H9 (cell line): ENCODE measurements at regions not wholly inside any gene's neighbourhood (a gene's known extent, or its start where the extent isn't known, plus 50 kb on each side); places are given as distances from the start of the nearest gene placed in this dataset.

Source experiments
- DNase-seq: peaks from one replicate; pipeline ENCODE4 v3.0.0-alpha.2; 2017
- H2AFZ ChIP-seq: one replicate; pipeline ENCODE4 v1.6.1; 2013; ENCODE audit warnings: mild to moderate bottlenecking, low read length, control low read depth, moderate library complexity
- H2AK5ac ChIP-seq: 2 replicates; pipeline ENCODE4 v1.6.1; 2013; ENCODE audit warnings: low read length, control low read depth, mixed read lengths; ENCODE audit not compliant: insufficient read length
- H2BK120ac ChIP-seq: one replicate; pipeline ENCODE4 v1.6.1; 2013; ENCODE audit warnings: low read depth, mild to moderate bottlenecking, low read length, control low read depth, inconsistent platforms; ENCODE audit not compliant: poor library complexity, severe bottlenecking
- H2BK12ac ChIP-seq: 2 replicates; pipeline ENCODE4 v1.6.1; 2013; ENCODE audit warnings: low read length, control low read depth, mixed read lengths, low read depth; ENCODE audit not compliant: insufficient read length
- H2BK15ac ChIP-seq: 2 replicates; pipeline ENCODE4 v1.6.1; 2013; ENCODE audit warnings: low read depth, low read length, control low read depth
- H2BK20ac ChIP-seq: one replicate; pipeline ENCODE4 v1.6.1; 2013; ENCODE audit warnings: low read depth, mild to moderate bottlenecking, low read length, control low read depth, inconsistent platforms; ENCODE audit not compliant: poor library complexity, severe bottlenecking
- H2BK5ac ChIP-seq: 2 replicates; pipeline ENCODE4 v1.6.1; 2013; ENCODE audit warnings: low read length, control low read depth, mixed read lengths; ENCODE audit not compliant: insufficient read length
- H3K14ac ChIP-seq: 2 replicates; pipeline ENCODE4 v1.6.1; 2013; ENCODE audit warnings: low read length, control low read depth; ENCODE audit not compliant: insufficient read depth
- H3K18ac ChIP-seq: 2 replicates; pipeline ENCODE4 v1.6.1; 2013; ENCODE audit warnings: low read depth, mild to moderate bottlenecking, mixed read lengths, low read length, control low read depth; ENCODE audit not compliant: insufficient read length
- H3K23ac ChIP-seq: 2 replicates; pipeline ENCODE4 v1.6.1; 2013; ENCODE audit warnings: low read length, control low read depth, mixed read lengths, low read depth; ENCODE audit not compliant: insufficient read length
- H3K23me2 ChIP-seq: 2 replicates; pipeline ENCODE4 v1.6.1; 2013; ENCODE audit warnings: low read depth, mild to moderate bottlenecking, mixed read lengths, low read length, control low read depth; ENCODE audit not compliant: insufficient read length, poor library complexity, severe bottlenecking
- H3K27ac ChIP-seq: 2 replicates; pipeline ENCODE4 v1.5.1; 2013; ENCODE audit warnings: low read length, control low read depth, mixed read lengths, low read depth; ENCODE audit not compliant: insufficient read length
- H3K27me3 ChIP-seq: 2 replicates; pipeline ENCODE4 v1.6.1; 2013; ENCODE audit warnings: low read length, control low read depth, inconsistent platforms; ENCODE audit not compliant: insufficient read depth
- H3K4ac ChIP-seq: 2 replicates; pipeline ENCODE4 v1.6.1; 2013; ENCODE audit warnings: low read depth, mild to moderate bottlenecking, control low read depth, inconsistent platforms, low read length, moderate library complexity
- H3K4me1 ChIP-seq: 2 replicates; pipeline ENCODE4 v1.6.1; 2013; ENCODE audit warnings: low read length, control low read depth, inconsistent platforms; ENCODE audit not compliant: insufficient read depth
- H3K4me2 ChIP-seq: 2 replicates; pipeline ENCODE4 v1.6.1; 2013; ENCODE audit warnings: low read length, control low read depth, mixed read lengths; ENCODE audit not compliant: insufficient read length, insufficient read depth
- H3K56ac ChIP-seq: 2 replicates; pipeline ENCODE4 v1.6.1; 2013; ENCODE audit warnings: low read depth, mild to moderate bottlenecking, mixed read lengths, low read length, control low read depth; ENCODE audit not compliant: insufficient read length
- H3K79me1 ChIP-seq: 2 replicates; pipeline ENCODE4 v1.6.1; 2013; ENCODE audit warnings: low read depth, mild to moderate bottlenecking, moderate library complexity, low read length, control low read depth, inconsistent platforms; ENCODE audit not compliant: insufficient read depth, poor library complexity, severe bottlenecking
- H3K79me2 ChIP-seq: 2 replicates; pipeline ENCODE4 v1.6.1; 2013; ENCODE audit warnings: low read length, control low read depth, inconsistent platforms; ENCODE audit not compliant: insufficient read depth
- H3K9ac ChIP-seq: 2 replicates; pipeline ENCODE4 v1.6.1; 2013; ENCODE audit warnings: low read length, control low read depth, mixed read lengths; ENCODE audit not compliant: insufficient read length; ENCODE audit errors: extremely low read depth
- H3K9me3 ChIP-seq: one replicate; pipeline ENCODE4 v1.6.1; 2013; ENCODE audit warnings: low read depth, low read length, inconsistent platforms; ENCODE audit not compliant: control insufficient read depth
- H3T11ph ChIP-seq: one replicate; pipeline ENCODE4 v1.6.1; 2013; ENCODE audit warnings: mild to moderate bottlenecking, low read length, control low read depth, inconsistent platforms
- H4K20me1 ChIP-seq: one replicate; pipeline ENCODE4 v1.6.1; 2013; ENCODE audit not compliant: control insufficient read depth, insufficient read length, insufficient read depth
- H4K5ac ChIP-seq: 2 replicates; pipeline ENCODE4 v1.6.1; 2013; ENCODE audit warnings: low read depth, mild to moderate bottlenecking, mixed read lengths, low read length, control low read depth; ENCODE audit not compliant: insufficient read length
- H4K8ac ChIP-seq: replicated peaks from 2 replicates; pipeline ENCODE4 v1.6.1; 2013; ENCODE audit warnings: low read length, control low read depth, mixed read lengths, low read depth; ENCODE audit not compliant: insufficient read length
- H4K91ac ChIP-seq: 2 replicates; pipeline ENCODE4 v1.6.1; 2013; ENCODE audit warnings: low read depth, mild to moderate bottlenecking, moderate library complexity, mixed read lengths, low read length, control low read depth; ENCODE audit not compliant: insufficient read length
- H3K27ac Mint-ChIP-seq, 3 experiments: 2 replicates in 2 of 3; 3 replicates in 1 of 3; pipeline ENCODE4 v1.8.0; 2020 to 2021; ENCODE audit warnings: mixed read lengths in 3 of 3, mild to moderate bottlenecking in 1 of 3, moderate library complexity in 1 of 3
- H3K27me3 Mint-ChIP-seq: 2 replicates; pipeline ENCODE4 v1.8.0; 2021; ENCODE audit warnings: low read depth, mild to moderate bottlenecking, moderate library complexity, mixed read lengths
- H3K36me3 Mint-ChIP-seq, 3 experiments: 2 replicates in 2 of 3; 3 replicates in 1 of 3; pipeline ENCODE4 v1.8.0; 2020 to 2021; ENCODE audit warnings: low read depth in 3 of 3, mixed read lengths in 3 of 3; ENCODE audit not compliant: insufficient read depth in 1 of 3
- H3K4me1 Mint-ChIP-seq, 2 experiments: 2 replicates each; pipeline ENCODE4 v1.8.0; 2020; ENCODE audit warnings: mixed read lengths in 2 of 2
- H3K4me3 Mint-ChIP-seq, 2 experiments: 2 replicates in 1 of 2; 3 replicates in 1 of 2; pipeline ENCODE4 v1.8.0; 2020 to 2021; ENCODE audit warnings: mild to moderate bottlenecking in 2 of 2, mixed read lengths in 2 of 2, moderate library complexity in 1 of 2
- H3K9me3 Mint-ChIP-seq, 2 experiments: 2 replicates in 1 of 2; 3 replicates in 1 of 2; pipeline ENCODE4 v1.8.0; 2020; ENCODE audit warnings: mild to moderate bottlenecking in 2 of 2, mixed read lengths in 2 of 2, moderate library complexity in 1 of 2
- CTCF ChIP-seq: fragments of 200-600 bp; sonication (generic); conservative IDR thresholded peaks from 3 replicates; pipeline ENCODE4 v1.8.0; 2021; ENCODE audit warnings: antibody characterized with exemption, mild to moderate bottlenecking
- WGBS: extraction: QIAGEN DNeasy Blood & Tissue Kit; methylation state at CpG from one replicate; pipeline ENCODE4 v1.1.7; 2013; ENCODE audit warnings: missing lambda C conversion rate, low lambda C conversion rate, mixed read lengths; ENCODE audit not compliant: insufficient read length; ENCODE audit errors: extremely low coverage; 5-methylcytosine and 5-hydroxymethylcytosine counted together

GRCh38 chr2:5588601-5589000, 103.6 kb upstream of the SOX11 start:
- Histone ChIP-seq H3K56ac (no peak overlapping the region), H3K79me2 (no peaks in the 10 kb centered on the region), H3K18ac (no peak overlapping the region), H2BK20ac (no peak overlapping the region), H3K4me1 (no peaks in the 10 kb centered on the region), H4K91ac (no peak overlapping the region), H3K14ac (no peak overlapping the region), H4K5ac (no peak overlapping the region), H3T11ph (no peak overlapping the region), H3K9ac (no peak overlapping the region), H3K4me2 (no peak overlapping the region), H2BK15ac (no peak overlapping the region), H2BK120ac (no peak overlapping the region), H3K23ac (no peak overlapping the region), H2AK5ac (no peak overlapping the region), H4K8ac (no peak overlapping the region), H3K79me1 (no peaks in the 10 kb centered on the region), H3K27me3 (no peaks in the 10 kb centered on the region), H2BK5ac (no peak overlapping the region), H3K4ac (no peak overlapping the region), H4K20me1 (no peaks in the 10 kb centered on the region), H2BK12ac (no peak overlapping the region), H3K9me3 (no peaks in the 10 kb centered on the region), H2AFZ (no peak overlapping the region), H3K23me2 (no peaks in the 10 kb centered on the region), H3K27ac (no peak overlapping the region)
- Mint-ChIP-seq H3K36me3 (no peaks in the 10 kb centered on the region), H3K27ac (no peak overlapping the region), H3K9me3 (no peaks in the 10 kb centered on the region; a peak in 1 of 5 replicates), H3K4me3 (no peak overlapping the region), H3K27me3 (no peaks in the 10 kb centered on the region), H3K4me1 (no peaks in the 10 kb centered on the region)
- no peak for TF ChIP-seq CTCF
- DNase-seq: no peak
- WGBS: no CpG with 5 or more reads among the region's 1 CpG
